AG04450 (cell line): ENCODE measurements at regions not wholly inside any gene's neighbourhood (a gene's known extent, or its start where the extent isn't known, plus 50 kb on each side); places are given as distances from the start of the nearest gene placed in this dataset.

Experiments used
- CTCF ChIA-PET: fragments of 300-600, 350-600 bp; formaldehyde crosslinking; extraction: SDS; loops from one replicate; lab custom pipeline; 2022; ENCODE audit warnings: antibody characterized with exemption, inconsistent platforms; lab: Charles Lee
- POLR2A ChIA-PET: fragments of 350-600 bp; formaldehyde crosslinking; extraction: SDS; loops from one replicate; lab custom pipeline; 2021; ENCODE audit warnings: antibody characterized with exemption, inconsistent platforms; lab: Yijun Ruan, JAX
- DNase-seq: peaks from one replicate; pipeline ENCODE4 v3.0.0-alpha.2; 2011; ENCODE audit warnings: low read depth, low spot score
- H3K27ac ChIP-seq: one replicate; pipeline ENCODE4 v1.5.1; 2012; ENCODE audit warnings: low read depth, low read length, control low read depth
- H3K27me3 ChIP-seq: one replicate; pipeline ENCODE4 v1.6.0; 2012; ENCODE audit warnings: low read length; ENCODE audit not compliant: control insufficient read depth, insufficient read depth
- H3K4me3 ChIP-seq: 2 replicates; pipeline ENCODE4 v1.5.1; 2011; ENCODE audit warnings: mild to moderate bottlenecking, low read depth, low read length, control low read depth
- H3K9me3 ChIP-seq: 2 replicates; pipeline ENCODE4 v1.5.1; 2012; ENCODE audit warnings: low read length; ENCODE audit not compliant: control insufficient read depth, insufficient read depth
- CTCF ChIP-seq: IDR thresholded peaks from 2 replicates; pipeline ENCODE4 v1.5.1; 2011; ENCODE audit warnings: low read depth, low read length, control low read depth, inconsistent platforms

- CTCF ChIA-PET = no interaction called here
- no peak for DNase-seq
- POLR2A ChIA-PET = no interaction called here
- Histone ChIP-seq H3K27me3 (no peaks in the 10 kb centered on the region), H3K4me3 (no peak overlapping the region), H3K27ac (no peak overlapping the region), H3K9me3 (no peaks in the 10 kb centered on the region)
- no peak for TF ChIP-seq CTCF
Observed at GRCh38 chr7:82677493-82677892, 233.9 kb upstream of the CACNA2D1 start.

DNA sequence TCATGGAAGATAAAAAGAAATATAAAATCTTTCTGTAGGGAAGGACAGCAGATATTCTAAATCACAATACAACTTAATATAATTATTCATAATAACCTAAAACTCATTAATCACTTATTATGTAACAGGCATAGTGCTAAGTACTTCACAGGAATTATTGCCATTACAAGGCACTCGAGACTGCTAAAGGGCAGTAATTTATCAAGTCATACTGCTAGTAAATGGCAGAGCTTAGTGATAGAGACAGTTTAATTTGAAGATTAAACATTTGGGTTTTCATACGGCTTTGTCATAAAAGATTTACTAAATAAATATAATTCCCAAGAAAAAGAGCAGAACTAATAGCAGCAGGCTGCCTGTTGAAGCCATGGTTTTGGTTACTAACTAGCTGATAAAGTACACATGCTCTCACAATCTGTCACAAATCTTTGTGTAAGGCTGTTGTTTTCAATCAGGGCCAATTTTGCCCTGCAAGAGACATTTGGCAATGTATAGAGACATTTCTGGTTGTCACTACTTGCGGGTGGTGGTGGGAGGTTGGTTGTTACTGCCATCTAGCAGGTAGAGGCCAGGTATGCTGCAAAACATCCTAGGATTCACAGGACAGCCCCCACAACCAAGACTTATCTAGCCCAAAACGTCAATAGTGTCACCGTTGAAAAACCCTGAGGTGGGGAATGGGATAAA lies 233.3 kb upstream of the CACNA2D1 start:
- Histone ChIP-seq H3K27me3 (no peaks in the 10 kb centered on the region), H3K9me3 (no peaks in the 10 kb centered on the region), H3K27ac (no peak overlapping the region), H3K4me3 (no peak overlapping the region)
- POLR2A ChIA-PET = no interaction called here
- DNase-seq = no peak
- CTCF ChIA-PET = interaction anchor here (1.2 kb wide), 1 partner anchor 104 kb away, joined by 3 read pairs; no protein-coding TSS in a partner anchor
- TF ChIP-seq CTCF = no peak

- POLR2A ChIA-PET = interaction anchor here (0.6 kb wide), 1 partner anchor 24 kb away, joined by 3 read pairs; no protein-coding TSS in a partner anchor
- CTCF ChIA-PET = interaction anchor here (1.2 kb wide), 1 partner anchor 103 kb away, joined by 3 read pairs; no protein-coding TSS in a partner anchor
- DNase-seq = no peak
- Histone ChIP-seq H3K4me3 (no peak overlapping the region), H3K9me3 (no peaks in the 10 kb centered on the region), H3K27me3 (no peaks in the 10 kb centered on the region), H3K27ac (no peak overlapping the region)
- no peak for TF ChIP-seq CTCF
Observed at GRCh38 chr7:82675396-82675795, 231.8 kb upstream of the CACNA2D1 start.

DNA sequence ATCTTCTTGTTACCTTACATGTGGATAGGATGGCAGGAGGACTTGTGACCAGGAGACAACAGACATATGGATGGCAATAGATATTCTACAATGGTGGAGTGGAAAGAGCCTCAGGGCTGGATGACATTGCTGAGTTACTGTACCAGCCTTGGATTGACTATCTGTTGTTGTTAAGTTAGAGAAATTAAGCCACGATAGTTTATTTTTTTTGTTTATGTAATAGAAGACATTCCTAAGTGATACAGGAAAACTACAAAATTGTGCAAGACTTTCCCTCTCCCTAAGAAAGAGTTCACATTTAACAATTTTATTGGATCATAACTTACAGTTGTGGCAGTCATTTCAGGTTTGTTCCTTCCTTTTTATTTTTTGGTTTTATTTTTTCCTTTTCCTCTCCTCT lies 230.7 kb upstream of the CACNA2D1 start:
- no peak for DNase-seq
- no peak for TF ChIP-seq CTCF
- H3K27ac ChIP-seq = no peak overlapping the region
- ChIA-PET POLR2A (no interaction called here), CTCF (no interaction called here)
- H3K4me3 ChIP-seq = no peak overlapping the region
- no peaks in the 10 kb centered on the region for H3K27me3 ChIP-seq
- no peaks in the 10 kb centered on the region for H3K9me3 ChIP-seq

- Histone ChIP-seq H3K27me3 (no peaks in the 10 kb centered on the region), H3K27ac (no peak overlapping the region), H3K9me3 (no peaks in the 10 kb centered on the region), H3K4me3 (no peak overlapping the region)
- CTCF ChIA-PET = no interaction called here
- TF ChIP-seq CTCF = no peak
- POLR2A ChIA-PET = no interaction called here
- DNase-seq = no peak
Observed at GRCh38 chr7:82672078-82672477, 228.5 kb upstream of the CACNA2D1 start.
